Osteoblast (primary cell): ENCODE measurements at regions not wholly inside any gene's neighbourhood (a gene's known extent, or its start where the extent isn't known, plus 50 kb on each side); places are given as distances from the start of the nearest gene placed in this dataset.

Source experiments
- DNase-seq: peaks from one replicate; pipeline ENCODE4 v3.0.0; 2011; ENCODE audit warnings: low spot score, mixed read lengths; ENCODE audit not compliant: insufficient read length; ENCODE audit errors: missing footprints
- H2AFZ ChIP-seq: 2 replicates; pipeline ENCODE4 v1.6.0; 2011; ENCODE audit warnings: mild to moderate bottlenecking, low read length
- H3K27ac ChIP-seq: 2 replicates; pipeline ENCODE4 v1.5.1; 2011; ENCODE audit warnings: mild to moderate bottlenecking, low read depth, low read length, moderate library complexity
- H3K27me3 ChIP-seq: 2 replicates; pipeline ENCODE4 v1.6.0; 2012; ENCODE audit warnings: mild to moderate bottlenecking, control low read depth, inconsistent platforms, low read length, moderate library complexity; ENCODE audit not compliant: insufficient read depth
- H3K36me3 ChIP-seq: 2 replicates; pipeline ENCODE4 v1.5.1; 2011; ENCODE audit warnings: mild to moderate bottlenecking, low read length, control low read depth, moderate library complexity; ENCODE audit not compliant: insufficient read depth
- H3K4me1 ChIP-seq: 2 replicates; pipeline ENCODE4 v1.5.1; 2011; ENCODE audit warnings: mild to moderate bottlenecking, low read length, control low read depth, moderate library complexity; ENCODE audit not compliant: insufficient read depth
- H3K4me2 ChIP-seq: 2 replicates; pipeline ENCODE4 v1.6.0; 2011; ENCODE audit warnings: mild to moderate bottlenecking, low read length; ENCODE audit not compliant: insufficient read depth
- H3K4me3 ChIP-seq: fragments of 200-600 bp; sonication (generic); 3 replicates; pipeline ENCODE4 v1.5.1; 2012; ENCODE audit warnings: mild to moderate bottlenecking, low read length, inconsistent platforms; ENCODE audit not compliant: insufficient read depth
- H3K79me2 ChIP-seq: 2 replicates; pipeline ENCODE4 v1.6.0; 2012; ENCODE audit warnings: mild to moderate bottlenecking, low read length, control low read depth, inconsistent platforms; ENCODE audit not compliant: insufficient read depth
- H3K9me3 ChIP-seq: 2 replicates; pipeline ENCODE4 v1.5.1; 2011; ENCODE audit warnings: low read depth, low read length, control low read depth
- H4K20me1 ChIP-seq: 2 replicates; pipeline ENCODE4 v1.6.0; 2012; ENCODE audit warnings: mild to moderate bottlenecking, low read length, control low read depth; ENCODE audit not compliant: insufficient read depth
- CTCF ChIP-seq: IDR thresholded peaks from 2 replicates; pipeline ENCODE4 v1.5.1; 2011; ENCODE audit warnings: mild to moderate bottlenecking, low read depth, low read length, moderate library complexity; ENCODE audit errors: extremely low read depth

GRCh38 chr2:167869200-167869599 is 378.2 kb downstream of the STK39 start:
- peak; percentile 6 for TF ChIP-seq CTCF
- Histone ChIP-seq H3K4me2 (no peak overlapping the region), H3K27me3 (no peaks in the 10 kb centered on the region)

GRCh38 chr2:167863377-167863776 is 384.0 kb downstream of the STK39 start:
- Histone ChIP-seq H4K20me1 (no peaks in the 10 kb centered on the region), H3K4me2 (no peak overlapping the region), H3K79me2 (no peaks in the 10 kb centered on the region), H3K27me3 (no peaks in the 10 kb centered on the region), H3K4me1 (no peaks in the 10 kb centered on the region), H2AFZ (no peak overlapping the region), H3K9me3 (no peaks in the 10 kb centered on the region), H3K36me3 (no peaks in the 10 kb centered on the region), H3K4me3 (no peak overlapping the region), H3K27ac (no peak overlapping the region)
- TF ChIP-seq CTCF: no peak
- DNase-seq: no peak

More at GRCh38 chr2:167869200-167869599, 378.2 kb downstream of the STK39 start:
- H3K9me3 ChIP-seq: no peaks in the 10 kb centered on the region
- H3K36me3 ChIP-seq: no peaks in the 10 kb centered on the region
- H3K4me1 ChIP-seq: no peaks in the 10 kb centered on the region
- H3K4me3 ChIP-seq: no peak overlapping the region
- H4K20me1 ChIP-seq: no peaks in the 10 kb centered on the region
- H2AFZ ChIP-seq: no peak overlapping the region
- no peaks in the 10 kb centered on the region for H3K79me2 ChIP-seq
- no peak for DNase-seq
- no peak overlapping the region for H3K27ac ChIP-seq

GRCh38 chr2:167862782-167863181 is 384.6 kb downstream of the STK39 start:
- Histone ChIP-seq H3K9me3 (no peaks in the 10 kb centered on the region), H3K27me3 (no peaks in the 10 kb centered on the region), H3K36me3 (no peaks in the 10 kb centered on the region), H3K4me3 (no peak overlapping the region), H4K20me1 (no peaks in the 10 kb centered on the region), H3K4me1 (no peaks in the 10 kb centered on the region), H3K27ac (no peak overlapping the region), H3K4me2 (no peak overlapping the region), H2AFZ (no peak overlapping the region), H3K79me2 (no peaks in the 10 kb centered on the region)
- TF ChIP-seq CTCF: no peak
- DNase-seq: no peak

- Histone ChIP-seq H4K20me1 (no peaks in the 10 kb centered on the region), H3K79me2 (no peaks in the 10 kb centered on the region), H3K4me2 (no peak overlapping the region), H2AFZ (no peak overlapping the region), H3K36me3 (no peaks in the 10 kb centered on the region), H3K27ac (no peak overlapping the region), H3K9me3 (no peaks in the 10 kb centered on the region), H3K4me1 (no peaks in the 10 kb centered on the region), H3K4me3 (no peak overlapping the region), H3K27me3 (no peaks in the 10 kb centered on the region)
- no peak for TF ChIP-seq CTCF
- DNase-seq: no peak
Observed at GRCh38 chr2:167862296-167862695, 385.1 kb downstream of the STK39 start.
